ENCODE measurements at regions not wholly inside any gene's neighbourhood (a gene's known extent, or its start where the extent isn't known, plus 50 kb on each side); places are given as distances from the start of the nearest gene placed in this dataset.

DNA sequence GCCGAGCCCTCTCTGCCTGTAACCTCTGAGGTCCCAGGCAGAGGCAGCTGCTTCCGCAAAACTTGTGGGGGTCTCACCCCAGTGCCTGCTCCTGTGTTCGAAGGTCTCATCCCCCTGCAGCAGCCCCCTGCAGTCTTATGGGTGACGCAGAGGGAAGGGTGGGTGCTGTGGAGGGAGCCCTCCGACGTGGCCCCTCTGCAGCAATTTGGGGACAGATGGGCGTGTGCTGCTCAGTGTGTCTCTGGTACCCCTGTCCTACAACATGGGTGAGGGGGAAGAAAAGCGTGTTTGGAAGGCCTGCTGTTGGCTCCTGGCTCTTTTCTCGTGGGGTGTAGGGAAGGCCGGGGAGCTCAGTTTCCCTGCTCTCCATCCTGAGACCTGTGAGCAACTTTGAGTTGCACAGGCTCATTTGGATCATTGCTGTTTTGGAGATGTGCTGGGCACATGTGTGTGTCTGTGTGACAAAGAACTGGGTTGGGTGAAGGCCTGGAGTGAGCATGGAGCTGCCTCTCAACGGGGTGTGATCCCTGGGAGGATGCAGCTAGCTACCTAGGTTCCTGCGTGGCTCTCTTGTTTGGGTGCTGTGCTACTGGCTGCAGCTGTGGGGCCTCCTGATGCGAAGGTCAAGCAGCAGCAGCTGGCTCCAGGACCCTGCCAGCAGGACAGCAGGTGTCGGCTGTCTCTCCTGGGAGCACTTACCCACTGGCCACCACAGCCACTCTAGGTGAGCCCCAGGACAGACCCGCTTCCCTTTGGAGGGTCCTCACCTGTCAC lies 179.6 kb upstream of the PITX1 start:
- no peaks in the 10 kb centered on the region for H3K4me1 ChIP-seq
- H3K9me3 ChIP-seq (replicated peaks), result no peaks in the 10 kb centered on the region
- no peak overlapping the region for H3K27ac ChIP-seq (replicated peaks)
- no peak overlapping the region for H3K4me3 ChIP-seq
- H3K27me3 ChIP-seq (ENCODE audit: low read depth), result peaks cover 28% of the 10 kb centered on the region
- intact Hi-C loops (cut with micrococcal nuclease), result no loop called here
- H3K36me3 ChIP-seq, result no peaks in the 10 kb centered on the region
- no peak for DNase-seq
- TF ChIP-seq, protein P1, sequence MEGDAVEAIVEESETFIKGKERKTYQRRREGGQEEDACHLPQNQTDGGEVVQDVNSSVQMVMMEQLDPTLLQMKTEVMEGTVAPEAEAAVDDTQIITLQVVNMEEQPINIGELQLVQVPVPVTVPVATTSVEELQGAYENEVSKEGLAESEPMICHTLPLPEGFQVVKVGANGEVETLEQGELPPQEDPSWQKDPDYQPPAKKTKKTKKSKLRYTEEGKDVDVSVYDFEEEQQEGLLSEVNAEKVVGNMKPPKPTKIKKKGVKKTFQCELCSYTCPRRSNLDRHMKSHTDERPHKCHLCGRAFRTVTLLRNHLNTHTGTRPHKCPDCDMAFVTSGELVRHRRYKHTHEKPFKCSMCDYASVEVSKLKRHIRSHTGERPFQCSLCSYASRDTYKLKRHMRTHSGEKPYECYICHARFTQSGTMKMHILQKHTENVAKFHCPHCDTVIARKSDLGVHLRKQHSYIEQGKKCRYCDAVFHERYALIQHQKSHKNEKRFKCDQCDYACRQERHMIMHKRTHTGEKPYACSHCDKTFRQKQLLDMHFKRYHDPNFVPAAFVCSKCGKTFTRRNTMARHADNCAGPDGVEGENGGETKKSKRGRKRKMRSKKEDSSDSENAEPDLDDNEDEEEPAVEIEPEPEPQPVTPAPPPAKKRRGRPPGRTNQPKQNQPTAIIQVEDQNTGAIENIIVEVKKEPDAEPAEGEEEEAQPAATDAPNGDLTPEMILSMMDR (IDR thresholded peaks at IDR 0.05; ENCODE audit: borderline replicate concordance), result no peak

DNA sequence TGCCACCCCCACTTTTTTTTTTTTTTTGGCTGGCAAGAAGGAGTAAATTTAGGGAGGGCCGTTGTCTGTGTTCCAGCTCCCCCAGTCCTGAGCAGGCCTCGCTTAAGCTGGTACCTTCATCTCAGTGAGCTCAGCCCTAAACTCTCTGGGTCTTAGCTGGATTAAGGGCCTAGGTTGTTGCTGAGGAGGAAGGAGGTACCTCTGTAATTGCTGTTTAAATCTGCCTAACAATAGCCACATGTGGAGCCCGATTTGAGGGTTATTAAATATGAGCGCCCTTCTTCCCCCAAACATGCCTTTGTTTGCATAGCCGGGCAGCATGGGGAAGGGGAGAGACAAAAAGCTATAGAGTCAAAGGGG lies 179.0 kb upstream of the PITX1 start:
- Histone ChIP-seq H3K36me3 (no peaks in the 10 kb centered on the region), H3K4me3 (no peak overlapping the region), H3K9me3 (replicated peaks) (no peaks in the 10 kb centered on the region), H3K27me3 (ENCODE audit: low read depth) (peaks cover 30% of the 10 kb centered on the region), H3K27ac (replicated peaks) (no peak overlapping the region), H3K4me1 (no peaks in the 10 kb centered on the region)
- TF ChIP-seq, protein P1 (IDR thresholded peaks at IDR 0.05; ENCODE audit: borderline replicate concordance), result no peak
- DNase-seq, result no peak
- intact Hi-C loops (cut with micrococcal nuclease), result no loop called here

DNA sequence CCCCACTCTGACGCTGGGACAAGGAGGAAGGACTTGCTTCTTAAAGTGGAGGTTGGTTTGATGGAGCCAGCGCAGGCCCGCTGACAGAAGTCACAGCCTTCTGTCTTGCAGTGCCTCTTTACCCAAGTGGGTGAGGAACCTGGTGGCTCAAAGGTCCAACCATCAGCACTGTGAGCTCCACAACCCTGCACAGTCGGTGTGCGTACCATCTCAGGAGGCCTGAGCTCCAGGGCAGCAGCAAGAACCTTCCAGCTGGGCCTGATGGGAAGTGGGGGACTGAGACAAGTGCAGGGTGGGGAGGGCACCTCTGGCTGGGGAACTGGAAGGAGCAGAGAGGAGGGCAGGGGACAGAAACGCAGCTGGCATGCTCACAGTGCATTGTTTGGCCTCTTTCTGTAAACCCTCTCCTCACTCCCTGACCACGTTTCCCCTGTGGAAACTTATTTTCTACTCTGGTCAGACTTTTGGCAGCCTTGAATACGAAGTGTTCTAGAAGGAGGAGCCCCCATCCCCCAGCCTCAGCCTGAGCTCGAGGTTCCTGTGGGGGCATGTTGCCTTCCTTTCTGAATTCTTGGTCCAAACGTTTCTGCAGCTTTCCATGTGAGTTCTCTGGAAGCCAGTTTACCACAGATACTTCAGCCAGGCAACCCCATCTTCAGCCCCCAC lies 178.5 kb upstream of the PITX1 start:
- Histone ChIP-seq H3K36me3 (no peaks in the 10 kb centered on the region), H3K27ac (replicated peaks) (no peak overlapping the region), H3K27me3 (ENCODE audit: low read depth) (peaks cover 34% of the 10 kb centered on the region), H3K9me3 (replicated peaks) (no peaks in the 10 kb centered on the region), H3K4me3 (no peak overlapping the region), H3K4me1 (no peaks in the 10 kb centered on the region)
- intact Hi-C loops (cut with micrococcal nuclease), result no loop called here
- TF ChIP-seq, protein P1 (IDR thresholded peaks at IDR 0.05; ENCODE audit: borderline replicate concordance), result no peak
- no peak for DNase-seq

DNA sequence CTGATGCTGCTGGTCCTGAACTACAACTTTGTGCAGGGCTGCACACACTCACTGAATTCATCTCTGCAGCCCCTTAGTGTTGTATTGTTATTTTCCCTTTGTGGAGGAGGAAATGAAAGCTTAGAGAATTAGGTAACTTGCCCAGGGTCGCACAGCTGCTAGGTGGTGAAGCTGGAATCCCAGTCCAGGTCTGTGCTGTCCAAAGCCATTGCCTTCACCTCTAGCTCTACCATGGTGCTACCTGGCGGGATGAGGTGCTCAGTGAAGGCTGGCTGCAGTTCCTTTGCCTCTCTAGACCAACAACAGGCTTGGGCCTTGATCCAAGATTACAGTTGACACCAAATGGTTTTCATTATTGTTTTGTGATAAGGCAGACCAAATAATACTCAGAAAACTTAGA lies 177.8 kb upstream of the PITX1 start:
- TF ChIP-seq, protein P1 (IDR thresholded peaks at IDR 0.05; ENCODE audit: borderline replicate concordance), result no peak
- H3K27ac ChIP-seq (replicated peaks), result no peak overlapping the region
- no peaks in the 10 kb centered on the region for H3K4me1 ChIP-seq
- no peak overlapping the region for H3K4me3 ChIP-seq
- no peaks in the 10 kb centered on the region for H3K36me3 ChIP-seq
- peaks cover 34% of the 10 kb centered on the region for H3K27me3 ChIP-seq (ENCODE audit: low read depth)
- DNase-seq, result no peak
- intact Hi-C loops (cut with micrococcal nuclease), result no loop called here
- no peaks in the 10 kb centered on the region for H3K9me3 ChIP-seq (replicated peaks)

DNA sequence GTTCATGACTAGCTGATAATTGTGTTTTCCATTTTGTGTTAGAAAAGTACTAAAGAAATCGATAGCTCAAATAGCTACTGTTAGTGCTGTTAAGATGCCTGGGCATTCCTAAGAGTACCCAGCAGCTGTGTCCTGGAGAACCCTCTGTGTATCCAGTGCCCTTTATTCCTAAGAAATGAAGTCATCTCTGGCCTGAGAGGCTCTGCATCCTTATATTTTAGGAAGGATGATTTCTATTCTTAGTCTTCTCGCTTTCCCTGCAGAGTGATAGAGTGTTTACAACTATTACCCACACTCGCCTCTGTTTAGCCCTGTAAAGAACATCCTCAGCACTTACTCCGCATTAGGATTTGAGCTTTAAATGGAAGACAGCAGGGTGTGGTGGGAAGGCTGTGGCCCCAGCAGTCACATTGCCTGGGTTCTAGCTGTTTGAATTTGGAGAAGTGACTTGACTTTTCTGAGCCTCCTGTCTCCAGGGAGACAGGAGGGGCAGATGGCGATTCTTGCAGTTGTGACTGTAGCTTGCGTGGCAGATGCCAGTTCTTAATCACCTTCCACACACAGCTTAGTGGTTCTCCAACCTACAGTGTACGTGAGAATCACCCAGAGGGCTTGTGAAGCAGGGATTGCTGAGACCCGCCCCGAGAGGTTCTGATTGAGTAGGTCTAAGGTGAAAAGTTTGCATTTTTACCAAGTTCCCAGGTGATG lies 177.2 kb upstream of the PITX1 start:
- TF ChIP-seq, protein P1 (IDR thresholded peaks at IDR 0.05; ENCODE audit: borderline replicate concordance), result no peak
- no peak for DNase-seq
- Histone ChIP-seq H3K27ac (replicated peaks) (no peak overlapping the region), H3K4me1 (no peaks in the 10 kb centered on the region), H3K9me3 (replicated peaks) (no peaks in the 10 kb centered on the region), H3K4me3 (no peak overlapping the region), H3K36me3 (no peaks in the 10 kb centered on the region), H3K27me3 (ENCODE audit: low read depth) (peaks cover 34% of the 10 kb centered on the region)
- intact Hi-C loops (cut with micrococcal nuclease), result no loop called here

All from left ventricle myocardium inferior (tissue), 1 donor.